Vagina (tissue), 2 donors: ENCODE measurements at regions not wholly inside any gene's neighbourhood (a gene's known extent, or its start where the extent isn't known, plus 50 kb on each side); places are given as distances from the start of the nearest gene placed in this dataset.

Experiments
- DNase-seq, 2 donors: peaks; one replicate each; pipeline ENCODE4 v3.0.0-alpha.2; 2017; ENCODE audit errors: extremely low spot score in 2 of 2
- H3K27ac ChIP-seq: fragments of 200-600 bp; sonication (generic); one replicate; pipeline ENCODE4 v1.5.1; 2019
- H3K27me3 ChIP-seq: fragments of 200-600 bp; sonication (generic); one replicate; pipeline ENCODE4 v1.5.1; 2019
- H3K36me3 ChIP-seq, 2 donors: fragments of 200-600 bp; sonication (generic); one replicate each; pipeline ENCODE4 v1.5.1; 2017 to 2019
- H3K4me1 ChIP-seq: fragments of 200-600 bp; sonication (generic); one replicate; pipeline ENCODE4 v1.5.1; 2019
- H3K4me3 ChIP-seq, 2 donors: fragments of 200-600 bp; sonication (generic); 1 replicate in 1 of 2; 2 replicates in 1 of 2; pipeline ENCODE4 v1.5.1; 2016 to 2019
- H3K9me3 ChIP-seq: fragments of 200-600 bp; sonication (generic); one replicate; pipeline ENCODE4 v1.5.1; 2019
- CTCF ChIP-seq, 3 experiments: fragments of 450-650 bp in 2 of 3; fragments of 200-600 bp in 1 of 3; sonication (generic) in 1 of 3; IDR thresholded peaks; one replicate each; pipeline ENCODE4 v1.5.1; 2017 to 2019; ENCODE audit warnings: antibody characterized with exemption in 3 of 3, mild to moderate bottlenecking in 2 of 3, moderate library complexity in 2 of 3
- POLR2A ChIP-seq, 2 donors: fragments of 450-650 bp; IDR thresholded peaks; one replicate each; pipeline ENCODE4 v1.6.1; 2017; ENCODE audit warnings: antibody characterized with exemption in 2 of 2, mild to moderate bottlenecking in 2 of 2, moderate library complexity in 2 of 2
- POLR2AphosphoS5 ChIP-seq, 2 donors: sonication (generic); formaldehyde crosslinking; IDR thresholded peaks; one replicate each; pipeline ENCODE4 v1.9.0; 2017; ENCODE audit warnings: antibody characterized with exemption in 2 of 2, mild to moderate bottlenecking in 2 of 2, low read depth in 1 of 2; ENCODE audit not compliant: insufficient read depth in 1 of 2
- intact Hi-C: fragments of 100-400 bp; cut with DNase I; formaldehyde crosslinking; loops from one replicate; pipeline ENCODE4 v1.15.1; 2023

- Histone ChIP-seq H3K36me3 (no peaks in the 10 kb centered on the region), H3K9me3 (no peaks in the 10 kb centered on the region), H3K27ac (no peak overlapping the region), H3K27me3 (no peaks in the 10 kb centered on the region), H3K4me1 (no peaks in the 10 kb centered on the region), H3K4me3 (no peak overlapping the region)
- TF ChIP-seq POLR2A (IDR thresholded peaks at IDR 0.05) (no peak), CTCF (IDR thresholded peaks at IDR 0.05) (no peak), POLR2AphosphoS5 (IDR thresholded peaks at IDR 0.05; ENCODE audit: insufficient read depth in 1 of 2, low read depth in 1 of 2) (no peak)
- intact Hi-C loops: no loop called here
- no peak for DNase-seq
Measured at GRCh38 chr7:52825611-52826010, 209.8 kb upstream of the POM121L12 start.

GRCh38 chr7:52811537-52811936 is 223.9 kb upstream of the POM121L12 start:
- Histone ChIP-seq H3K4me1 (no peaks in the 10 kb centered on the region), H3K27ac (no peak overlapping the region), H3K4me3 (no peak overlapping the region), H3K9me3 (no peaks in the 10 kb centered on the region), H3K36me3 (no peaks in the 10 kb centered on the region), H3K27me3 (no peaks in the 10 kb centered on the region)
- DNase-seq: no peak
- TF ChIP-seq POLR2A (IDR thresholded peaks at IDR 0.05): no peak
- no peak for TF ChIP-seq CTCF (IDR thresholded peaks at IDR 0.05)
- no peak for TF ChIP-seq POLR2AphosphoS5 (IDR thresholded peaks at IDR 0.05; ENCODE audit: insufficient read depth in 1 of 2, low read depth in 1 of 2)
- intact Hi-C loops: no loop called here

GRCh38 chr7:52799817-52800216 is 235.6 kb upstream of the POM121L12 start:
- Histone ChIP-seq H3K9me3 (no peaks in the 10 kb centered on the region), H3K27ac (no peak overlapping the region), H3K27me3 (no peaks in the 10 kb centered on the region), H3K4me3 (no peak overlapping the region), H3K36me3 (no peaks in the 10 kb centered on the region), H3K4me1 (no peaks in the 10 kb centered on the region)
- no peak for DNase-seq
- intact Hi-C loops: no loop called here
- TF ChIP-seq POLR2A (IDR thresholded peaks at IDR 0.05): no peak
- no peak for TF ChIP-seq POLR2AphosphoS5 (IDR thresholded peaks at IDR 0.05; ENCODE audit: insufficient read depth in 1 of 2, low read depth in 1 of 2)
- TF ChIP-seq CTCF (IDR thresholded peaks at IDR 0.05): no peak

- TF ChIP-seq POLR2A (IDR thresholded peaks at IDR 0.05): no peak
- no peak for TF ChIP-seq CTCF (IDR thresholded peaks at IDR 0.05)
- no peak for TF ChIP-seq POLR2AphosphoS5 (IDR thresholded peaks at IDR 0.05; ENCODE audit: insufficient read depth in 1 of 2, low read depth in 1 of 2)
Measured at GRCh38 chr7:52797801-52798200, 237.6 kb upstream of the POM121L12 start.

GRCh38 chr7:52794621-52795020 is 240.8 kb upstream of the POM121L12 start:
- H3K9me3 ChIP-seq: no peaks in the 10 kb centered on the region
- H3K27me3 ChIP-seq: no peaks in the 10 kb centered on the region
- no peaks in the 10 kb centered on the region for H3K4me1 ChIP-seq
- no peak overlapping the region for H3K27ac ChIP-seq
- no peaks in the 10 kb centered on the region for H3K36me3 ChIP-seq
- H3K4me3 ChIP-seq: no peak overlapping the region
- TF ChIP-seq POLR2A (IDR thresholded peaks at IDR 0.05): no peak
- no peak for TF ChIP-seq CTCF (IDR thresholded peaks at IDR 0.05)
- no peak for TF ChIP-seq POLR2AphosphoS5 (IDR thresholded peaks at IDR 0.05; ENCODE audit: insufficient read depth in 1 of 2, low read depth in 1 of 2)
- intact Hi-C loops: no loop called here
- no peak for DNase-seq

More at GRCh38 chr7:52797801-52798200, 237.6 kb upstream of the POM121L12 start:
- H3K27me3 ChIP-seq: no peaks in the 10 kb centered on the region
- H3K4me3 ChIP-seq: no peak overlapping the region
- no peak for DNase-seq
- no peaks in the 10 kb centered on the region for H3K4me1 ChIP-seq
- H3K36me3 ChIP-seq: no peaks in the 10 kb centered on the region
- intact Hi-C loops: no loop called here
- no peaks in the 10 kb centered on the region for H3K9me3 ChIP-seq
- H3K27ac ChIP-seq: no peak overlapping the region
